HG03342 (cell line): ENCODE measurements at regions not wholly inside any gene's neighbourhood (a gene's known extent, or its start where the extent isn't known, plus 50 kb on each side); places are given as distances from the start of the nearest gene placed in this dataset.

Source experiments
- ATAC-seq: cut with Tn5 transposase; IDR thresholded peaks from one replicate; pipeline ENCODE4 v1.9.1; 2021; ENCODE audit warnings: mild to moderate bottlenecking, moderate library complexity; ENCODE audit not compliant: unreplicated experiment

- ATAC-seq, result no peak
Measured at GRCh38 chr2:158049129-158049855, 52.4 kb upstream of the UPP2 start.

GRCh38 chr2:158048327-158048726 lies 53.3 kb upstream of the UPP2 start:
- ATAC-seq, result no peak

GRCh38 chr2:158047156-158047611 lies 54.5 kb upstream of the UPP2 start:
- ATAC-seq, result no peak

GRCh38 chr2:158046121-158046880 lies 55.4 kb upstream of the UPP2 start:
- no peak for ATAC-seq

- no peak for ATAC-seq
Measured at GRCh38 chr2:158045362-158045761, 56.3 kb upstream of the UPP2 start.

GRCh38 chr2:158043181-158043948 lies 58.3 kb upstream of the UPP2 start:
- no peak for ATAC-seq

- no peak for ATAC-seq
Measured at GRCh38 chr2:158042666-158043065, 59.0 kb upstream of the UPP2 start.

- ATAC-seq, result no peak
Measured at GRCh38 chr2:158042245-158042644, 59.4 kb upstream of the UPP2 start.

GRCh38 chr2:158041400-158041799 lies 60.3 kb upstream of the UPP2 start:
- no peak for ATAC-seq

- no peak for ATAC-seq
Measured at GRCh38 chr2:158038901-158039300, 62.8 kb upstream of the UPP2 start.

- no peak for ATAC-seq
Measured at GRCh38 chr2:158034198-158034866, 67.3 kb upstream of the UPP2 start.

GRCh38 chr2:158031371-158031770 lies 70.3 kb upstream of the UPP2 start:
- ATAC-seq, result no peak

GRCh38 chr2:158025255-158025996 lies 76.2 kb upstream of the UPP2 start:
- ATAC-seq, result no peak

- peak; percentile 91 for ATAC-seq
Measured at GRCh38 chr2:158024288-158024898, 77.3 kb upstream of the UPP2 start.

GRCh38 chr2:158022888-158023287 lies 78.8 kb upstream of the UPP2 start:
- ATAC-seq, result no peak

GRCh38 chr2:158021226-158021625 lies 80.5 kb upstream of the UPP2 start:
- no peak for ATAC-seq

GRCh38 chr2:158015428-158016076 lies 86.1 kb upstream of the UPP2 start:
- no peak for ATAC-seq

GRCh38 chr2:158013891-158014290 lies 87.8 kb upstream of the UPP2 start:
- ATAC-seq, result no peak

- no peak for ATAC-seq
Measured at GRCh38 chr2:158011055-158011771, 90.5 kb upstream of the UPP2 start.
